ENCODE measurements at regions not wholly inside any gene's neighbourhood (a gene's known extent, or its start where the extent isn't known, plus 50 kb on each side); places are given as distances from the start of the nearest gene placed in this dataset.

- TF ChIP-seq EZH2 (IDR thresholded peaks at IDR 0.05) (no peak), POLR2AphosphoS5 (IDR thresholded peaks at IDR 0.05; ENCODE audit: borderline replicate concordance, low read depth, low read length) (no peak), FOXP2 (optimal IDR thresholded peaks at IDR 0.05; ENCODE audit: control extremely low read depth, extremely low read length, insufficient read depth) (no peak)
Observed at GRCh38 chr2:82656420-82656819, 1802.7 kb downstream of the SUCLG1 start.

Measured in SK-N-MC (cell line).